ENCODE measurements at regions not wholly inside any gene's neighbourhood (a gene's known extent, or its start where the extent isn't known, plus 50 kb on each side); places are given as distances from the start of the nearest gene placed in this dataset.

GRCh38 chr7:156460858-156461627, 179.5 kb upstream of the RNF32 start:
- H3K36me3 ChIP-seq (ENCODE audit: insufficient read depth, low read length): no peaks in the 10 kb centered on the region
- Mint-ChIP-seq H3K9me3 (ENCODE audit: unreplicated experiment) (peaks cover 5% of the 10 kb centered on the region), H3K36me3 (ENCODE audit: low read depth, unreplicated experiment) (peaks cover 4% of the 10 kb centered on the region), H3K27me3 (ENCODE audit: low read depth, unreplicated experiment) (peaks cover 43% of the 10 kb centered on the region), H3K27ac (ENCODE audit: unreplicated experiment) (no peak overlapping the region), H3K4me3 (ENCODE audit: unreplicated experiment) (no peak overlapping the region), H3K4me1 (ENCODE audit: low read depth, unreplicated experiment) (no peaks in the 10 kb centered on the region)
- no peak overlapping the region for H3K27ac ChIP-seq (ENCODE audit: low read depth, low read length)
- FAIRE-seq (no peak), DNase-seq (ENCODE audit: low read depth) (no peak)
- H3K4me2 ChIP-seq (ENCODE audit: low read length): no peak overlapping the region
- no peaks in the 10 kb centered on the region for H3K27me3 ChIP-seq (ENCODE audit: insufficient read depth, low read length)
- TF ChIP-seq EZH2 (IDR thresholded peaks at IDR 0.05; ENCODE audit: insufficient read depth, low read length) (no peak), CTCF (IDR thresholded peaks at IDR 0.05; ENCODE audit: insufficient read depth, low read depth, low read length) (no peak)
- H3K9me3 ChIP-seq (ENCODE audit: insufficient read depth, low read depth, low read length): peaks cover 4% of the 10 kb centered on the region
- no peaks in the 10 kb centered on the region for H3K79me2 ChIP-seq (ENCODE audit: insufficient read depth, low read length)
- H3K4me3 ChIP-seq (ENCODE audit: insufficient read depth, low read depth, low read length): no peak overlapping the region
- no peak overlapping the region for H3K9ac ChIP-seq (ENCODE audit: low read length)
- H3K4me1 ChIP-seq (ENCODE audit: insufficient read depth, low read length): no peaks in the 10 kb centered on the region
- no peaks in the 10 kb centered on the region for H4K20me1 ChIP-seq (ENCODE audit: insufficient read depth, low read length)
- H2AFZ ChIP-seq (ENCODE audit: low read depth, low read length): no peak overlapping the region

GRCh38 chr7:156459582-156459981, 181.0 kb upstream of the RNF32 start:
- peaks cover 5% of the 10 kb centered on the region for H3K9me3 Mint-ChIP-seq (ENCODE audit: unreplicated experiment)
- FAIRE-seq: no peak
- no peak overlapping the region for H2AFZ ChIP-seq (ENCODE audit: low read depth, low read length)
- H3K27ac ChIP-seq (ENCODE audit: low read depth, low read length): no peak overlapping the region
- H3K9ac ChIP-seq (ENCODE audit: low read length): no peak overlapping the region
- peaks cover 4% of the 10 kb centered on the region for H3K36me3 Mint-ChIP-seq (ENCODE audit: low read depth, unreplicated experiment)
- no peaks in the 10 kb centered on the region for H3K4me1 ChIP-seq (ENCODE audit: insufficient read depth, low read length)
- no peak for DNase-seq (ENCODE audit: low read depth)
- peaks cover 46% of the 10 kb centered on the region for H3K27me3 Mint-ChIP-seq (ENCODE audit: low read depth, unreplicated experiment)
- no peak overlapping the region for H3K4me2 ChIP-seq (ENCODE audit: low read length)
- no peak overlapping the region for H3K27ac Mint-ChIP-seq (ENCODE audit: unreplicated experiment)
- H3K79me2 ChIP-seq (ENCODE audit: insufficient read depth, low read length): no peaks in the 10 kb centered on the region
- no peaks in the 10 kb centered on the region for H3K4me1 Mint-ChIP-seq (ENCODE audit: low read depth, unreplicated experiment)
- no peak for TF ChIP-seq EZH2 (IDR thresholded peaks at IDR 0.05; ENCODE audit: insufficient read depth, low read length)
- TF ChIP-seq CTCF (IDR thresholded peaks at IDR 0.05; ENCODE audit: insufficient read depth, low read depth, low read length): no peak
- H3K4me3 ChIP-seq (ENCODE audit: insufficient read depth, low read depth, low read length): no peak overlapping the region
- peaks cover under 1% of the 10 kb centered on the region for H3K9me3 ChIP-seq (ENCODE audit: insufficient read depth, low read depth, low read length)
- no peaks in the 10 kb centered on the region for H3K36me3 ChIP-seq (ENCODE audit: insufficient read depth, low read length)
- H3K27me3 ChIP-seq (ENCODE audit: insufficient read depth, low read length): no peaks in the 10 kb centered on the region
- no peaks in the 10 kb centered on the region for H4K20me1 ChIP-seq (ENCODE audit: insufficient read depth, low read length)
- H3K4me3 Mint-ChIP-seq (ENCODE audit: unreplicated experiment): no peak overlapping the region

- H3K9me3 ChIP-seq (ENCODE audit: insufficient read depth, low read depth, low read length): no peaks in the 10 kb centered on the region
- H3K79me2 ChIP-seq (ENCODE audit: insufficient read depth, low read length): no peaks in the 10 kb centered on the region
- Mint-ChIP-seq H3K36me3 (ENCODE audit: low read depth, unreplicated experiment) (peaks cover 4% of the 10 kb centered on the region), H3K4me3 (ENCODE audit: unreplicated experiment) (no peak overlapping the region), H3K27ac (ENCODE audit: unreplicated experiment) (no peak overlapping the region), H3K9me3 (ENCODE audit: unreplicated experiment) (peaks cover 5% of the 10 kb centered on the region), H3K27me3 (ENCODE audit: low read depth, unreplicated experiment) (peaks cover 43% of the 10 kb centered on the region), H3K4me1 (ENCODE audit: low read depth, unreplicated experiment) (no peaks in the 10 kb centered on the region)
- no peaks in the 10 kb centered on the region for H3K4me1 ChIP-seq (ENCODE audit: insufficient read depth, low read length)
- H3K9ac ChIP-seq (ENCODE audit: low read length): no peak overlapping the region
- no peaks in the 10 kb centered on the region for H4K20me1 ChIP-seq (ENCODE audit: insufficient read depth, low read length)
- H3K4me3 ChIP-seq (ENCODE audit: insufficient read depth, low read depth, low read length): no peak overlapping the region
- H2AFZ ChIP-seq (ENCODE audit: low read depth, low read length): no peak overlapping the region
- DNase-seq (ENCODE audit: low read depth) (no peak), FAIRE-seq (no peak)
- no peaks in the 10 kb centered on the region for H3K36me3 ChIP-seq (ENCODE audit: insufficient read depth, low read length)
- TF ChIP-seq EZH2 (IDR thresholded peaks at IDR 0.05; ENCODE audit: insufficient read depth, low read length) (no peak), CTCF (IDR thresholded peaks at IDR 0.05; ENCODE audit: insufficient read depth, low read depth, low read length) (no peak)
- no peaks in the 10 kb centered on the region for H3K27me3 ChIP-seq (ENCODE audit: insufficient read depth, low read length)
- H3K4me2 ChIP-seq (ENCODE audit: low read length): no peak overlapping the region
- H3K27ac ChIP-seq (ENCODE audit: low read depth, low read length): no peak overlapping the region
Measured at GRCh38 chr7:156459067-156459466, 181.5 kb upstream of the RNF32 start.
